H1 (cell line): ENCODE measurements at regions not wholly inside any gene's neighbourhood (a gene's known extent, or its start where the extent isn't known, plus 50 kb on each side); places are given as distances from the start of the nearest gene placed in this dataset.

ENCODE experiments used
- CREB1 ChIP-seq: IDR thresholded peaks from 2 replicates; pipeline ENCODE4 v1.6.1; 2012; ENCODE audit warnings: inconsistent platforms
- CTCF ChIP-seq, 3 experiments: IDR thresholded peaks; 1 replicate in 2 of 3; 2 replicates in 1 of 3; pipeline versions ENCODE4 v1.5.1 to v1.6.1; 2011; ENCODE audit warnings: low read length in 3 of 3, mild to moderate bottlenecking in 3 of 3, inconsistent platforms in 2 of 3, low read depth in 1 of 3, moderate library complexity in 1 of 3; ENCODE audit not compliant: insufficient read depth in 1 of 3; ENCODE audit errors: control extremely low read depth in 1 of 3
- EP300 ChIP-seq, 2 experiments: IDR thresholded peaks; 1 replicate in 1 of 2; 2 replicates in 1 of 2; pipeline ENCODE4 v1.6.1; 2011 to 2012; ENCODE audit warnings: low read depth in 2 of 2, low read length in 2 of 2, mild to moderate bottlenecking in 2 of 2, borderline replicate concordance in 1 of 2, inconsistent platforms in 1 of 2, moderate library complexity in 1 of 2
- JUN ChIP-seq: IDR thresholded peaks from 2 replicates; pipeline ENCODE4 v1.6.1; 2011; ENCODE audit warnings: low read depth, mild to moderate bottlenecking, improper control_type of control experiment, low read length
- POLR2A ChIP-seq, 2 experiments: IDR thresholded peaks; 1 replicate in 1 of 2; 2 replicates in 1 of 2; pipeline ENCODE4 v1.6.1; 2011; ENCODE audit warnings: low read depth in 2 of 2, low read length in 2 of 2, mild to moderate bottlenecking in 2 of 2; ENCODE audit errors: control extremely low read depth in 1 of 2
- POLR2AphosphoS5 ChIP-seq: IDR thresholded peaks from 2 replicates; pipeline ENCODE4 v1.6.1; 2011; ENCODE audit warnings: low read depth, low read length
- RBBP5 ChIP-seq: IDR thresholded peaks from 2 replicates; pipeline ENCODE4 v1.7.1; 2012; ENCODE audit warnings: low read depth, mild to moderate bottlenecking, inconsistent platforms, low read length, moderate library complexity, borderline replicate concordance
- RFX5 ChIP-seq: IDR thresholded peaks from 2 replicates; pipeline ENCODE4 v1.6.1; 2011; ENCODE audit warnings: low read depth, low read length, improper control_type of control experiment, borderline replicate concordance
- SAP30 ChIP-seq: fragments of 300-600 bp; sonication (generic); IDR thresholded peaks from 2 replicates; pipeline ENCODE4 v1.7.1; 2012; ENCODE audit warnings: low read length, moderate library complexity, mild to moderate bottlenecking, inconsistent platforms; ENCODE audit not compliant: insufficient read depth, insufficient replicate concordance
- SIRT6 ChIP-seq: IDR thresholded peaks from one replicate; pipeline ENCODE4 v1.7.1; 2012; ENCODE audit warnings: low read length, inconsistent platforms
- TAF1 ChIP-seq: IDR thresholded peaks from 2 replicates; pipeline ENCODE4 v1.6.1; 2011; ENCODE audit warnings: mild to moderate bottlenecking, low read depth, low read length
- TBP ChIP-seq: IDR thresholded peaks from 2 replicates; pipeline ENCODE4 v1.6.1; 2011; ENCODE audit warnings: low read depth, low read length, improper control_type of control experiment
- TEAD4 ChIP-seq: IDR thresholded peaks from 2 replicates; pipeline ENCODE4 v1.6.1; 2012; ENCODE audit warnings: low read depth, low read length, inconsistent platforms, mixed read lengths
- YY1 ChIP-seq: IDR thresholded peaks from 2 replicates; pipeline ENCODE4 v1.6.1; 2011; ENCODE audit warnings: low read depth, mild to moderate bottlenecking, low read length

- no peak for TF ChIP-seq CTCF (IDR thresholded peaks at IDR 0.05; ENCODE audit: control extremely low read depth in 1 of 3, insufficient read depth in 1 of 3, low read depth in 1 of 3, low read length in 3 of 3)
- TF ChIP-seq EP300 (IDR thresholded peaks at IDR 0.05; ENCODE audit: borderline replicate concordance in 1 of 2, low read depth in 2 of 2, low read length in 2 of 2), result no peak
- no peak for TF ChIP-seq RBBP5
- TF ChIP-seq SIRT6, result no peak
- TF ChIP-seq POLR2AphosphoS5, result no peak
- no peak for TF ChIP-seq TEAD4
- TF ChIP-seq JUN, result no peak
- TF ChIP-seq SAP30, result no peak
- TF ChIP-seq POLR2A (IDR thresholded peaks at IDR 0.05; ENCODE audit: control extremely low read depth in 1 of 2, low read depth in 2 of 2, low read length in 2 of 2), result no peak
- no peak for TF ChIP-seq RFX5
- TF ChIP-seq TBP, result no peak
- TF ChIP-seq CREB1, result no peak
- no peak for TF ChIP-seq TAF1
- no peak for TF ChIP-seq YY1
Observed at GRCh38 chr2:107584577-107584976, 242.1 kb upstream of the RGPD4 start.
